Stimulated activated CD8-positive, alpha-beta memory T cell treated with anti-CD3 and anti-CD28 coated beads, Interleukin-7, amount 100 ng/mL, for 48 hours (primary cell): ENCODE measurements at regions not wholly inside any gene's neighbourhood (a gene's known extent, or its start where the extent isn't known, plus 50 kb on each side); places are given as distances from the start of the nearest gene placed in this dataset.

Source experiments
- DNase-seq, 2 donors: peaks; one replicate each; pipeline ENCODE4 v3.0.0-alpha.2; 2020; ENCODE audit warnings: low read depth in 1 of 2; ENCODE audit errors: extremely low read depth in 1 of 2

DNA sequence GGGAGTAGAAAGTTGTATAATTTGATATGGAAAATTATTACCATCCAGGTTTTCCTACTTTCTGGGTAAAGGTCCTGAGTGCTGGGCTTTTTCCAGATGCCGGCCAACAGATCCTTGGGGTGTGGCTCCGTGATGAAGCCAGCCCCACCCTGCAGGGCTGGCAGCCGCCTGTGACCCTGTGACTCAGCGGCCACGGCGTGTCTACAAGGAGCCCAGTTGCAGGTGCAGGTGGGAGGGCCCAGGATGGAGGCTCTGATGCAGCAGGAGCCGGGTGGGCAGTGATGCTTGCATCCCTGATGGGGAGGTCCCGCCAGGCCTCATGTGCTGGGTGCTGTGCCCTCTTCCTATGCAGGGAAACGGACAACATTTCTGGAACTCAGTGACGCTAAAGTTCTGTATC, 96.0 kb upstream of the ALKAL2 start:
- no peak for DNase-seq

DNA sequence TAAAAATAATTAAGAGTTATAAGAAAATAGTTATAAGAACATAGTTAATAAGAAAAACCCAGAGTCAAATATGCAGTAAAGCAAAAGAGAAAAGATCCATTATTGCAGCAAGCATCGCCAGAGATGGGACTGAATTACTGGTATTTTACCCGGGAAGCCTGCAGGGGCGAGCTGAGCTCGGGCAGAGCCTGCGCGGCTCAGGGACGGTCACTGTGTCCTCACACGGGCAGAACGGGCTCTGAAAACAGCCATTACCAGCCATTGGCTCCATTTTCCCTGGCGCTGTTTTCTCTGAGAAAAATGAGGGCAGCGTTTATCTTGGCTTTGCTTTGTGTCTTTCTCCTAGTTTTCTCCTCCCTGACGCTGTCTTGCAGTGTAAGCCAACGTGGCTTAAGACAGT, 95.3 kb upstream of the ALKAL2 start:
- DNase-seq = no peak

GRCh38 chr2:382728-383022, 94.8 kb upstream of the ALKAL2 start:
- DNase-seq = no peak

DNA sequence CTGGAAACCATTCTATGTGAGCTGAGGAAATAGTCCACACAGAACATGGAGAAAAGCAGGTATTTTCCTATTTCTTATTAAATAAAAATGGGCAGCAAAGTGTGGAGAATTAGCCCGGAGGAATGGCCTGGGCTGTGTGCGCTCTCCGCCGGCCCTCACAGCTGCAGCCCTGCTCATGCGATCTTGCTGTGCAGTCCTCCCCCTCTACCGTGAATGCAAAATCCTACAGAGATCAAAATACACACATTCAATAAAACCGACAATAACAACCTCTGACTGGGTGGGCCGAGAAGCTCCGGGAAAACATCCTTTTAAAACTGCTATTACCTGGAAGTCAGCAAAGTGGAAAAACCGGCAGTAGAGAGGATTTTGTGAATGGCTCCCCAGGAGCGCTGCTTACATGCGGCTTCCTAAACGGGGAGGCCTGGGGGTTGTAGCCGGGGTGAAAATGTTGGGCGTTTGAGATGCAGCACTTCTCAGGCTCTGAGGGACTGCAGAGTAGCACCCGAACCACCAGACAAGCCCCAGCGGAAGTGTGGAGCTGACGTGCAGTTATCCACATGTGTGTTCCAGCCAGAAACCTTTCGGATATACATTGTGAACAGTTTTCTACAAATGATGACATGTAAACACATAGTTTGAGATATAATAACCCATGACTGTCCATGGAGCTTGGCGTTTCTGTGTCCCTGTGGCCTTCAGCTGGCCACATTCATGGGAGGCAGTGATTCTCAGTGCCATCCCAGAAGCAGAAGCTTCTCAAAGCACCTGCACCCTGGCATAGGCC, 94.2 kb upstream of the ALKAL2 start:
- no peak for DNase-seq

- no peak for DNase-seq
Observed at GRCh38 chr2:381181-381580, 93.3 kb upstream of the ALKAL2 start.

- no peak for DNase-seq
Observed at GRCh38 chr2:380772-381171, 92.9 kb upstream of the ALKAL2 start.

DNA sequence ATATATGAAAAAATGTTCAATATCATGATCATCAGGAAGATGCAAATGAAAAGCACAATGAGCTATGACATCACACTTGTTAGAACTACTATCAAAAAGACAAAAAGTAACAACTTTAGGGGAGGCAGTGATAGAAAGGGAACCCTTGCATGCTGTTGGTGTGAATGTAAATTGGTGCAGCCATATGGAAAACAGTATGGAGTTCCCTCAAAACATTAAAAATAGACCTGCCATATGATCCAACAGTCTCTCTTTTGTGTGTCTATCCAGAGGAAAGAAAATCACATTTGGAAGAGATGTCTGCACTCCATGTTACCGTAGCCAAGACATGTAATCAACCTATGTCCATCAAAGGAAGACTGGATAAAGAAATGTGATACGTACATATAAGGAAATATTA, 92.3 kb upstream of the ALKAL2 start:
- DNase-seq = no peak

- no peak for DNase-seq
Observed at GRCh38 chr2:379778-380177, 91.9 kb upstream of the ALKAL2 start.

DNA sequence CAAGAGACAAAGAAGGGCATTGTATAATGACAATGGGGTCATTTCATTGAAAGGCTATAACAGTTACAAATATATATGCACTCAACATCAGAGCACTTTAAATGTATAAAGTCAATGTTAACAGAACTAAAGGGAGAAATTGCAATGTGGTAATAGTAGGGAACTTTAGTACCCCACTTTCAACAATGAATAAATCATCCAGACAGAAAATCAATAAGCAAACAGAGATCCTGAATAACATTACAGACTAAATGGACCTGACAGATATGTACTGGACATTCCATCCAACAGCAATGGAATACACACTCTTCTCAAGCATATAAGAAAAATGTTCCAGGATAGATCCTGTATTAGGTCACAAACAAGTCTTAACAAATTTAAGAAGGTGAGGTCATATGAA, 90.5 kb upstream of the ALKAL2 start:
- DNase-seq = no peak

- DNase-seq = no peak
Observed at GRCh38 chr2:377414-377813, 89.5 kb upstream of the ALKAL2 start.

DNA sequence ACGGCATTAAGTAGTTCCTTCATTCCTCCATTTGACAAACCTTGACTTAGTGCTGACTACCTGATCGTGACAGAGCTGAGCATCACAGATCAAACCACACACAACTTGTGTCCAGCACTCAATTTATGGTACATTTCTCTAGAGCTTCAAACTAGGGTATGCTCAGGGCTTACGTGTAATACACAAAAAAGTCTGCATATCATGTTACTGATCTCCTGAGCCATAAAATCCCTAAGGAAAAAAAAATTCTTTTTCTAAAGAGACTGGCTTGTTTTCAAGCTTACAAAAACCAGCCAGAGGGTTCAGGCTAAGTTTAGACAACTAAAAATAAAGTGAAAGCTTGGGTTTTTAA, 88.0 kb upstream of the ALKAL2 start:
- DNase-seq = no peak

- DNase-seq = no peak
Observed at GRCh38 chr2:375270-375955, 87.5 kb upstream of the ALKAL2 start.

GRCh38 chr2:368386-368785, 80.5 kb upstream of the ALKAL2 start:
- DNase-seq = no peak

DNA sequence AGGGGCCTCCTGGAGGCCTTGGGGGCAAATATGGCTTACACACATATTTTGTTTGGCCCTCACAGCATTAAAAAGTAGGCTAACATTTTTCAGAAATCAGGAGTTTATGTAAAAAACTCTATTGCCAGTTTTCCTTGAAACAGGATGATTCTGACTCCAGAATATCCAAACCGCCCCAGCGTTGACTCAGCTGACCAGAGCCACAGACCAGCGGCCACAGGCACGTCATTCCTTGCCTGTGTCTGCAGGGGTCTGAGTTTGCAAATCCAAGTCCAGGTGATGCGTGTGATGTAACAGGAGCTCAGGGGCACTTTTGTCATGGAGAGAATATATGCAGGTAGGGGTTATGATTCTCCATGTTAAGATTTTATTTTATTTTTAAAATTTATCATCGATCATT, 79.4 kb upstream of the ALKAL2 start:
- no peak for DNase-seq

GRCh38 chr2:366706-367105, 78.8 kb upstream of the ALKAL2 start:
- DNase-seq = no peak

DNA sequence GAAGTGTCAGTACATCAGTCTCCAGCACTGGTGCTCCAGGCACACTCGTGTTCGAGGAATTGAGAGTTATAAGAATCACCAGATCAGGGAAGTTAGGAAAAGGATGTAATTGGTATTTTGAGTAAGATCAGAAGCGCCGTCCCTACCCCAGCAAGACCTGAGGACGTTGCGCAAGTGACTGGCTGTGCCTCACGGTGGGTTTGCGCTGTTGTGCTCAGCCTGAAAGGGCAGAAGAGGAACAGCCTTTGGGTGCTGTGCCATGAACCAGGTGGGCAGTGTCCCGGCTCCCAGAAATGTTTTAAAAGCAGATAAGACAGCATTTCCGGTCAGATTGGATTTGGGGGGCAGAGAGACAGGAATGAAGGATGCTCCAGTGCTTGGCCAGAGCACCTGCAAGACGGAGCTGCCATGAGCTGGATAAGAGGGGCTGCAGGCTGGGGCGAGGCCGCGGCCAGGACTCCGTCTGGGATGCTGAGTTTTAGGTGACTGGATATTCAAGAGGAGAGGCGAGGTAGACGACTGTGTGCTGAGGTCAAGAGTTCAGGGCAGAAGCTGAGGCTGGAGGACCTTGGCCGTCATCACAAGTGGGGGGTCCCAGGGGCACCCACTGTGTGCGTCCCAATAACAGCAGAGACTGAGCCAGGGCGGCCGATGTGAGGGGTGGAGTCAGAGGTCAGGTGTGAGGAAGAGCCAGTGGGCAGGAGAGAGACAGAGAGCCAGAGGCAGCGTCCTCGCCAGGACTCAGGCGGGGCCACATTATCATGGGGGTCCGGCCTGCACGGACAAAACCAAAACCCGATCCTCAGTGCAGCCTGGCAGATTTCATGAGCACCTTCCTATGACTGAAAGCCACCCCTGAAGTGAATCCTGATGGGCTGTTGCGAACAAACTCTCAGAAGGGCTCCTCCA, 77.7 kb upstream of the ALKAL2 start:
- DNase-seq = no peak

DNA sequence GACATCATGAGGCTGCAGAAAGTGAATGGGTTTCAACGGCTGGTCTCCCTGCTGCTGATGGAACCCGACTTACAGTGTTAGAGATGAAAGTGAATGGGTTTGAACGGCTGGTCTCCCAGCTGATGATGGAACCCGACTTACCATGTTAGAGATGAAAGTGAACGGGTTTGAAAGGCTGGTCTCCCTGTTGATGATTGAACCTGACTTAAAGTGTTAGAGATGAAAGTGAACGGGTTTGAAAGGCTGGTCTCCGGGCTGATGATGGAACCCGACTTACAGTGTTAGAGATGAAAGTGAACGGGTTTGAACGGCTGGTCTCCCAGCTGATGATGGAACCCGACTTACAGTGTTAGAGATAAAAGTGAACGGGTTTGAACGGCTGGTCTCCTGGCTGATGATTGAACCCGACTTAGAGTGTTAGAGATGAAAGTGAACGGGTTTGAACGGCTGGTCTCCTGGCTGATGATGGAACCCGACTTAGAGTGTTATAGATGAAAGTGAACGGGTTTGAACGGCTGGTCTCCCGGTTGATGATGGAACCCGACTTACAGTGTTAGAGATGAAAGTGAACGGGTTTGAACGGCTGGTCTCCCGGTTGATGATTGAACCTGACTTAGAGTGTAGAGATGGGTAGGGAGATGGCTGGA, 76.1 kb upstream of the ALKAL2 start:
- no peak for DNase-seq

DNA sequence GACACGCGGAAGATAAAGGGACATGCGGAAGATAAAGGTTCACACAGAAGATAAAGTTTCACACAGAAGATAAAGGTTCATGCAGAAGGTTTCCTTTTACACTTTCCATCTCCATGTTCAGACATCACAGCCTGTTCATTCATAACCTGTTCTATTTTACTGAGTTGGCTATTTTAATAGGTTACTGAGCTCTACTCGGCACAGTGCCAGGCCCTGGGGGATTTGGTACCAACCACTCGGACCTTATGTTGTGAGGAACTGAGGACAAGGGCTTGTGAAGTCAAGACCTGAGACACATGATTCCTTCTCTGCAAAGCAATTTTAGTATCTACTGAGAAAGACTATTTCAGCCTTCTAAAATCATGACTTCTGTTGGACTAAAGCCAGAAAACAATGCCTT, 75.0 kb upstream of the ALKAL2 start:
- no peak for DNase-seq

- no peak for DNase-seq
Observed at GRCh38 chr2:360124-360523, 72.2 kb upstream of the ALKAL2 start.

DNA sequence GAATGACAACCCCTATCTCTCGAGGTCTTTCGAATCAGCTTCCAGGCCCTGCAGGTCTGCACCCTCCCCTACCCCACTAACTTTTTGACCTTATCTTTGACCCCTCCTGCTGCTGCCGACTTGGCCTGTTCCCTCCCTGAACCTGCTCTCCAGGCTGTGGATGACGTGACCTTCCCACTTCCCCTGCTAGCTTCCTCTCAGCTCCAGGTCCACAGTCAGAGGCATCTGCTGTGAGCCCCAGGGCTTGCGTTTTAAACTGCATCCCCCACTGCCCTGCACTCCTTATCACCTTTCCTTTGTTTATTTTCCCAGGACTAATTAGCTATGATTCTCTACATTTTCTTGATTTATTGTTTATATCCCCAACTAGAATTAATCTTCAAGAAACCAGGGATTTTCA, 71.2 kb upstream of the ALKAL2 start:
- no peak for DNase-seq

GRCh38 chr2:357811-358210, 69.9 kb upstream of the ALKAL2 start:
- DNase-seq = no peak
